T-cell (primary cell): ENCODE measurements at regions not wholly inside any gene's neighbourhood (a gene's known extent, or its start where the extent isn't known, plus 50 kb on each side); places are given as distances from the start of the nearest gene placed in this dataset.

Experiments
- ATAC-seq, 4 experiments: fragments of 200-7000 bp in 3 of 4; fragments of 150-1000 bp in 1 of 4; cut with Tn5 transposase; replicated peaks in 1 of 4; 1 replicate in 3 of 4; 2 replicates in 1 of 4; pipeline ENCODE4 v1.10.0; 2021; ENCODE audit warnings: moderate library complexity in 3 of 4, mild to moderate bottlenecking in 2 of 4, moderate number of reproducible peaks in 1 of 4
- CTCF ChIA-PET, 2 donors: fragments of 300-600 bp; sonication (Branson Sonifier 250); formaldehyde crosslinking; loops; one replicate each; lab custom pipeline; 2022; ENCODE audit warnings: antibody characterized with exemption in 2 of 2; lab: Charles Lee
- POLR2A ChIA-PET, 2 donors: fragments of 300-600 bp; sonication (Branson Sonifier 250); formaldehyde crosslinking; loops; one replicate each; lab custom pipeline; 2022; ENCODE audit warnings: antibody characterized with exemption in 2 of 2; lab: Charles Lee
- DNase-seq, 35 experiments: peaks; one replicate each; pipeline versions ENCODE4 v3.0.0 to v3.0.0-alpha.2; 2013 to 2023
- H3K27ac ChIP-seq: one replicate; pipeline ENCODE4 v1.5.1; 2013; ENCODE audit warnings: low read length
- H3K27me3 ChIP-seq, 2 experiments: replicated peaks in 1 of 2; 1 replicate in 1 of 2; 2 replicates in 1 of 2; pipeline versions ENCODE4 v1.6.1 to v1.7.0; 2013; ENCODE audit warnings: low read length in 1 of 2, mixed read lengths in 1 of 2; ENCODE audit not compliant: control insufficient read depth in 2 of 2, insufficient read depth in 2 of 2; ENCODE audit errors: extremely low read depth in 1 of 2
- H3K36me3 ChIP-seq, 2 donors: 1 replicate in 1 of 2; 2 replicates in 1 of 2; pipeline versions ENCODE4 v1.6.1 to v1.7.0; 2013; ENCODE audit warnings: low read length in 1 of 2; ENCODE audit not compliant: control insufficient read depth in 2 of 2, insufficient read depth in 1 of 2; ENCODE audit errors: extremely low read depth in 1 of 2
- H3K4me1 ChIP-seq, 2 experiments: 1 replicate in 1 of 2; 2 replicates in 1 of 2; pipeline versions ENCODE4 v1.6.1 to v1.7.0; 2013; ENCODE audit warnings: low read length in 2 of 2, mixed read lengths in 1 of 2; ENCODE audit not compliant: insufficient read depth in 2 of 2, control insufficient read depth in 1 of 2; ENCODE audit errors: extremely low read depth in 1 of 2
- H3K4me3 ChIP-seq, 2 donors: 1 replicate in 1 of 2; 2 replicates in 1 of 2; pipeline versions ENCODE4 v1.5.1 to v1.7.0; 2013; ENCODE audit warnings: mild to moderate bottlenecking in 2 of 2, low read length in 1 of 2, moderate library complexity in 1 of 2; ENCODE audit not compliant: control insufficient read depth in 1 of 2; ENCODE audit errors: extremely low read depth in 1 of 2
- H3K9me3 ChIP-seq: 2 replicates; pipeline ENCODE4 v1.7.0; 2013
- H3K27ac Mint-ChIP-seq, 2 donors: one replicate each; pipeline ENCODE4 v1.8.0; 2020 to 2021; ENCODE audit warnings: mild to moderate bottlenecking in 2 of 2, mixed read lengths in 2 of 2
- H3K27me3 Mint-ChIP-seq, 2 donors: one replicate each; pipeline ENCODE4 v1.8.0; 2021 to 2022; ENCODE audit warnings: mixed read lengths in 2 of 2
- H3K36me3 Mint-ChIP-seq: one replicate; pipeline ENCODE4 v1.8.0; 2021; ENCODE audit warnings: mixed read lengths
- H3K4me1 Mint-ChIP-seq, 3 donors: one replicate each; pipeline ENCODE4 v1.8.0; 2020 to 2022; ENCODE audit warnings: mixed read lengths in 3 of 3, mild to moderate bottlenecking in 1 of 3
- H3K4me3 Mint-ChIP-seq, 3 donors: one replicate each; pipeline ENCODE4 v1.8.0; 2020 to 2022; ENCODE audit warnings: mild to moderate bottlenecking in 3 of 3, mixed read lengths in 3 of 3, moderate library complexity in 3 of 3
- H3K9me3 Mint-ChIP-seq, 3 donors: one replicate each; pipeline ENCODE4 v1.8.0; 2020 to 2022; ENCODE audit warnings: mixed read lengths in 3 of 3
- WGBS: methylation state at CpG from one replicate; pipeline ENCODE4 v1.1.5; 2013; ENCODE audit warnings: missing lambda C conversion rate; ENCODE audit not compliant: insufficient coverage; 5-methylcytosine and 5-hydroxymethylcytosine counted together

DNA sequence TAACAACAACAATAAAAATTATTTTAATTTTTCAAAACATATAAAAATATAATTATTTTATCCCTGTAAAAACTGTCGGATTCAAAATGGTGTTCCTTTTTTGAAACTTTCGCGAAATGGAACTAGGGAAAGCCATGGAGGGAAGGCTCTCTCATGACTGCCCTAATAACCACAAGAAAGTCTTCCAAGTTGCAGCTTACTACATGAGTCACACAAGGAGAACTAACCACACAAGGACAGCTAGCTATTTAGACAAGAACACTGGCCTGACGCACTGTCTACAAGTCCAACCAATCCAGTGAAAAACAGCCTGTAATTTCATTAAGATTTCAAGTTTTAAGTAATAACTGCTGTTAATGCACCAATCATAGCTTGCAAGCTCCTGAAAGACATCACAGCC lies 319.2 kb upstream of the PCDH9 start:
- WGBS = no CpG with 5 or more reads among the region's 4 CpGs
- Histone ChIP-seq H3K36me3 (no peaks in the 10 kb centered on the region), H3K27me3 (no peaks in the 10 kb centered on the region), H3K4me1 (no peaks in the 10 kb centered on the region), H3K9me3 (no peaks in the 10 kb centered on the region), H3K27ac (no peak overlapping the region), H3K4me3 (no peak overlapping the region)
- no peaks in the 10 kb centered on the region for H3K27me3 Mint-ChIP-seq
- ATAC-seq = no peak
- no peak overlapping the region for H3K4me3 Mint-ChIP-seq
- CTCF ChIA-PET = no interaction called here
- peaks cover 3 to 5% (median 4%) of the 10 kb centered on the region in 3 donors for H3K9me3 Mint-ChIP-seq
- no peaks in the 10 kb centered on the region for H3K36me3 Mint-ChIP-seq
- no peak overlapping the region for H3K27ac Mint-ChIP-seq
- DNase-seq = no peak
- H3K4me1 Mint-ChIP-seq = no peaks in the 10 kb centered on the region
- POLR2A ChIA-PET = no interaction called here

DNA sequence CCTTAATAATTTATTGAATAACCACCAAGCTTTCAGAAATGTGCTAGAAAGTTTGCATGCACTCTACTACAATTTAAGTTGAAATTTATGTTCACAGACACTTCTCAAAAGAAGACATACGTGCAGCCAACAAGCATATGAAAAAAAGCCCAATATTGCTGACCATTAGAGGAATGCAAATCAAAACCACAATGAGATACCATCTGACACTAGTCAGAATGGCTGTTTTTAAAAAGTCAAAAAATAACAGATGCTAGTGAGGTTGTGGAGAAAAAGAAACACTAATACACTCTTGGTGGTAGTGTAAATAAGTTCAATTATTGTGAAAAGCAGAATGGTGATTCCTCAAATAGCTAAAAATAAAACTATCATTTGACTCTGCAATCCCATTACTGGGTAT lies 308.8 kb upstream of the PCDH9 start:
- ATAC-seq (no peak), DNase-seq (no peak)
- Mint-ChIP-seq H3K4me1 (no peaks in the 10 kb centered on the region), H3K27ac (no peak overlapping the region), H3K36me3 (no peaks in the 10 kb centered on the region), H3K27me3 (no peaks in the 10 kb centered on the region), H3K4me3 (no peak overlapping the region), H3K9me3 (peaks cover 13 to 26% (median 14%) of the 10 kb centered on the region in 3 donors)
- Histone ChIP-seq H3K27me3 (no peaks in the 10 kb centered on the region), H3K9me3 (no peaks in the 10 kb centered on the region), H3K36me3 (no peaks in the 10 kb centered on the region), H3K27ac (no peak overlapping the region), H3K4me1 (no peaks in the 10 kb centered on the region), H3K4me3 (no peak overlapping the region)
- POLR2A ChIA-PET = no interaction called here
- no CpG with 5 or more reads among the region's 1 CpG for WGBS
- CTCF ChIA-PET = no interaction called here

DNA sequence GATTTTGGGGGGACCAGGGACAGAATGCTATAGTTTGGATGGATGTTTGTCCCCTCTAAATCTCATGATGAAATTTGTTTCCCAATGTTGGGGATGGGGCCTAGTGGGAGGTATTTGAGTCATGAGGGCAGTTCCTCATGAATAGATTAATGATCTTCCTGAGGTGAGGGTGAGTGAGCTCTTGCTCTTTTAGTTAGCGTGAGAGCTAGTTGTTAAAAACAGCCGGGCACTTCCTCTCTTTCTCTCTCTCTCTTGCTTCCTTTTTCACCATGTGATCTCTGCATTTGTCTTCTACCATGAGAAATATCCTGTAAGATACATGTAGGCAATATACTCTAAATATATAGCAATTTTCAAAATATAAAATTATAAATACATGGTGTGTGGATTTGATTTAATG lies 290.8 kb upstream of the PCDH9 start:
- Mint-ChIP-seq H3K9me3 (peaks cover 5 to 17% (median 16%) of the 10 kb centered on the region in 3 donors), H3K27ac (no peak overlapping the region), H3K4me1 (no peaks in the 10 kb centered on the region), H3K36me3 (no peaks in the 10 kb centered on the region), H3K4me3 (no peak overlapping the region), H3K27me3 (no peaks in the 10 kb centered on the region)
- ATAC-seq (no peak), DNase-seq (no peak)
- ChIA-PET CTCF (no interaction called here), POLR2A (no interaction called here)
- Histone ChIP-seq H3K27me3 (no peaks in the 10 kb centered on the region), H3K27ac (no peak overlapping the region), H3K9me3 (no peaks in the 10 kb centered on the region), H3K36me3 (no peaks in the 10 kb centered on the region), H3K4me3 (no peak overlapping the region), H3K4me1 (no peaks in the 10 kb centered on the region)
- WGBS = no CpG with 5 or more reads among the region's 2 CpGs

DNA sequence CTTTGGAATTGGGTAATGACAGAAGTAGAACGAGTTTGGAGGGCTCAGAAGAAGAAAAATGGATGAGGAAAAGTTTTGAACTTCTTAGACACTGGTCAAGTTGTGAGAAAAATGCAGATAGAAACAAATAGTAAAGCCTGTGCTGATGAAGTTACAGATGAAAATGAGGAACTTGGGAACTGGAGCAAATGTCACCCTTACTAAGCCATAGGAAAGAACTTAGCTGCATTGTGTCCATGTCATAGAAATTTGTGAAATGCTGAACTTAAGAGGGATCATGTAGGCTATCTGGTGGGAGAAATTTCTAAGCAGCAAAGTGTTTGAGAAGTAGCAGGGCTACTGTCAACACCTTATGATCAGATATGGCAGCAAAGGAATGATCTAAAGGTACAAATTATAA lies 289.2 kb upstream of the PCDH9 start:
- 44% methylated on average over 1 of the region's 1 CpG for WGBS
- CTCF ChIA-PET = interaction anchor here in 1 of 2 donors (0.6 kb wide), 1 partner anchor 104 kb away, joined by 3 read pairs; no protein-coding TSS in a partner anchor
- no peak overlapping the region for H3K27ac ChIP-seq
- H3K9me3 ChIP-seq = no peaks in the 10 kb centered on the region
- no peak overlapping the region for H3K27ac Mint-ChIP-seq
- no peak overlapping the region for H3K4me3 ChIP-seq
- no peaks in the 10 kb centered on the region for H3K36me3 ChIP-seq
- no peaks in the 10 kb centered on the region for H3K27me3 ChIP-seq
- H3K36me3 Mint-ChIP-seq = no peaks in the 10 kb centered on the region
- ATAC-seq = no peak
- no peak for DNase-seq
- no peaks in the 10 kb centered on the region for H3K4me1 ChIP-seq
- H3K9me3 Mint-ChIP-seq = peaks cover 2 to 12% (median 7%) of the 10 kb centered on the region in 3 donors
- no peaks in the 10 kb centered on the region for H3K27me3 Mint-ChIP-seq
- POLR2A ChIA-PET = no interaction called here
- H3K4me3 Mint-ChIP-seq = no peak overlapping the region
- H3K4me1 Mint-ChIP-seq = no peaks in the 10 kb centered on the region

DNA sequence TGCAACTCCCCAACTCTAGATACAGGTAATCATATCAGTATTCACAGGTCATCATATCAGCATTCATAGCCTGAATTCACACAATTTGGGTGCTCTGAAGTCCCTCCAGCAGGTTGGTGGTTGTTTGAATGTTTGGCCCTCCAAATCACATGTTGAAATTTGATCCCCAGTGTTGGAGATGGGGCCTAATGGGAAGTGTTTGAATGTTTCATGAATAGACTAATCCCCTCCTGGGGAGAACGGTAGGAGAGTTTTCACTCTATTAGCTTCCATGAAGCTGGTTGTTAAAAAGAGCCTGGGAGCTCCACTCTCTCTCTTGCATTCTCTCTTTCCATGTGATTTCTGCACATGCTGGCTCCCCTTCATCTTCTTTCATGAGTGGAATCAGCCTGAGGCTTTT lies 288.6 kb upstream of the PCDH9 start:
- Histone ChIP-seq H3K4me3 (no peak overlapping the region), H3K36me3 (no peaks in the 10 kb centered on the region), H3K27me3 (no peaks in the 10 kb centered on the region), H3K27ac (no peak overlapping the region), H3K9me3 (no peaks in the 10 kb centered on the region), H3K4me1 (no peaks in the 10 kb centered on the region)
- ChIA-PET CTCF (interaction anchor here in 1 of 2 donors (0.6 kb wide), 1 partner anchor 104 kb away, joined by 3 read pairs; no protein-coding TSS in a partner anchor), POLR2A (no interaction called here)
- H3K9me3 Mint-ChIP-seq = peaks cover 2 to 7% (median 4%) of the 10 kb centered on the region in 3 donors
- no peak overlapping the region for H3K27ac Mint-ChIP-seq
- ATAC-seq (no peak), DNase-seq (no peak)
- H3K4me1 Mint-ChIP-seq = no peaks in the 10 kb centered on the region
- H3K36me3 Mint-ChIP-seq = no peaks in the 10 kb centered on the region
- H3K4me3 Mint-ChIP-seq = no peak overlapping the region
- H3K27me3 Mint-ChIP-seq = no peaks in the 10 kb centered on the region
- no CpG with 5 or more reads among the region's 1 CpG for WGBS

DNA sequence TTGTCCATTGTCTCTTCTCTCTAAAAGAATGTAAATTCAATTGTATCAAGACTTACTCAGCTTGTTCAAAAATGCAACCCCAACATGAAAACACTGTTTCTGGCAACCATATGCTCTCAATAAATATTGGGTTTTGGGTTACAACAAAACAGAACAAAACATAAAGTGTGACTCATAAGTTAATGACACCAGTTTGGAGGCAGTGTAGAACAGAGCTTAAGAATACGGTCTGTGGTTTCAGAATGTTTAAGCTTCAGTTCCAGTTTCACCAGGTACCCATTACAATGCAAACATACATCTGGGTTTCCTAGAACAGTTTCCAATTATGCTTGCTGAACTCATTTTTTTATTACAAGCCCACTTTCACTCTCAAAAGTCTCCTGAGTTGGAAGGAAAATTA lies 285.8 kb upstream of the PCDH9 start:
- WGBS = 40% methylated on average over 1 of the region's 1 CpG
- ChIA-PET CTCF (no interaction called here), POLR2A (interaction anchor here in 1 of 2 donors (0.5 kb wide), 1 partner anchor 9 kb away, joined by 7 read pairs; no protein-coding TSS in a partner anchor)
- no peaks in the 10 kb centered on the region for H3K36me3 ChIP-seq
- H3K27me3 ChIP-seq = no peaks in the 10 kb centered on the region
- no peak overlapping the region for H3K4me3 Mint-ChIP-seq
- ATAC-seq (no peak), DNase-seq (no peak)
- H3K27me3 Mint-ChIP-seq = no peaks in the 10 kb centered on the region
- H3K4me3 ChIP-seq = no peak overlapping the region
- H3K4me1 ChIP-seq = no peaks in the 10 kb centered on the region
- no peak overlapping the region for H3K27ac ChIP-seq
- no peaks in the 10 kb centered on the region for H3K9me3 ChIP-seq
- no peak overlapping the region for H3K27ac Mint-ChIP-seq
- peaks cover under 1 to 7% (median 4%) of the 10 kb centered on the region in 3 donors for H3K9me3 Mint-ChIP-seq
- no peaks in the 10 kb centered on the region for H3K4me1 Mint-ChIP-seq
- H3K36me3 Mint-ChIP-seq = no peaks in the 10 kb centered on the region

DNA sequence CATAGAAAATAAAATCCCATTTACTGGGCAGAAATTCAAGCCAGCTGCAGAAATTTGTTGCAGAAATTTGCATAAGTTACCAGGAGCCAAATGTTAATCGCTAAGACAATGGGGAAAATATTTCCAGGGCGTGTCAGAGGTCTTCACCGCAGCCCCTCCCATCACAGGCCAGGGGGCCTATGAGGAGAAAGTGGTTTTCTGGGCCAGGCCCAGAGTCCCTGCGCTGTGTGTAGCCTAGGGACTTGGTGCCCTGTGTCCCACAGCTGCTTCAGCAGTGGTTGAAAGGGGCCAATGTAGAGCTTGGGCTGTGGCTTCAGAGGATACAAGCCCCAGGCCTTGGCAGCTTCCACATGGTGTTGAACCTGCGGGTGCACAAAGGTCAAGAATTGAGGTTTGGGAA lies 278.9 kb upstream of the PCDH9 start:
- ChIA-PET CTCF (no interaction called here), POLR2A (no interaction called here)
- no peak overlapping the region for H3K27ac Mint-ChIP-seq
- WGBS = 78% methylated on average over 2 of the region's 5 CpGs
- peaks cover 0 to 8% (median 0%) of the 10 kb centered on the region in 3 donors for H3K9me3 Mint-ChIP-seq
- no peaks in the 10 kb centered on the region for H3K27me3 Mint-ChIP-seq
- H3K27me3 ChIP-seq = no peaks in the 10 kb centered on the region
- DNase-seq = no peak
- no peak overlapping the region for H3K4me3 ChIP-seq
- ATAC-seq = no peak
- H3K9me3 ChIP-seq = no peaks in the 10 kb centered on the region
- H3K36me3 ChIP-seq = no peaks in the 10 kb centered on the region
- no peak overlapping the region for H3K27ac ChIP-seq
- no peaks in the 10 kb centered on the region for H3K4me1 Mint-ChIP-seq
- H3K36me3 Mint-ChIP-seq = no peaks in the 10 kb centered on the region
- H3K4me3 Mint-ChIP-seq = no peak overlapping the region
- no peaks in the 10 kb centered on the region for H3K4me1 ChIP-seq
